BJ (cell line): ENCODE measurements at regions not wholly inside any gene's neighbourhood (a gene's known extent, or its start where the extent isn't known, plus 50 kb on each side); places are given as distances from the start of the nearest gene placed in this dataset.

ENCODE experiments used
- CTCF ChIA-PET: fragments of 350-600 bp; formaldehyde crosslinking; extraction: SDS; loops from one replicate; lab custom pipeline; 2021; ENCODE audit warnings: antibody characterized with exemption, inconsistent platforms; lab: Yijun Ruan, JAX
- POLR2A ChIA-PET: fragments of 300-600 bp; sonication (Branson Sonifier 250); formaldehyde crosslinking; extraction: SDS; loops from one replicate; lab custom pipeline; 2021; ENCODE audit warnings: antibody characterized with exemption; lab: Charles Lee
- DNase-seq: peaks from one replicate; pipeline ENCODE4 v3.0.0-alpha.2; 2011; ENCODE audit warnings: low read depth
- H3K27me3 ChIP-seq: 2 replicates; pipeline ENCODE4 v1.6.0; 2011; ENCODE audit warnings: low read length; ENCODE audit not compliant: control insufficient read depth, insufficient read depth
- H3K36me3 ChIP-seq: 2 replicates; pipeline ENCODE4 v1.5.1; 2011; ENCODE audit warnings: low read length; ENCODE audit not compliant: control insufficient read depth, insufficient read depth
- H3K4me3 ChIP-seq: 2 replicates; pipeline ENCODE4 v1.5.1; 2011; ENCODE audit warnings: low read depth, mild to moderate bottlenecking, control low read depth, low read length
- TF ChIP-seq, protein P1 (sequence below): IDR thresholded peaks from 2 replicates; pipeline ENCODE4 v1.5.1; 2011; ENCODE audit warnings: low read depth, mild to moderate bottlenecking, control low read depth, inconsistent platforms, low read length, moderate library complexity; ENCODE audit not compliant: insufficient read depth

DNA sequence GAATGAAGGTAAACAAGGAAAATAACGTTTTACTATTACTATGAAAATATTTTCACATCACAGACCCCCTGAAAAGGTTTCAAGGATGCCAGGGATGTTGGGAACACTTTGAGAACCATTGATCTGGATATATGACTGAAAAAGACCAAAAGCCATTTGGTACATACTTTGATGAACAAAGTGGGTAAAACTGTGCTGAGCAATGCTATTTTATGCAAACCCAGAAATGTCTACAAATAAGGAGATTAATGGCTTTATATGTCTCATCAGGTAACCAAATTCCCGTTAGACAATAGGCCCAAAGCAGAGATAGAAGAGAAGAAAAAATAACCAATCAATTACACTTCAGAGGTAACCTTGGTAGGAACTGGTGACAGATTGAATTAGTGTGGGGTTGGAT, 101.4 kb upstream of the CNKSR3 start:
- Histone ChIP-seq H3K4me3 (no peak overlapping the region), H3K36me3 (no peaks in the 10 kb centered on the region), H3K27me3 (no peaks in the 10 kb centered on the region)
- DNase-seq, result no peak
- POLR2A ChIA-PET, result no interaction called here
- CTCF ChIA-PET, result no interaction called here
- TF ChIP-seq, protein P1, sequence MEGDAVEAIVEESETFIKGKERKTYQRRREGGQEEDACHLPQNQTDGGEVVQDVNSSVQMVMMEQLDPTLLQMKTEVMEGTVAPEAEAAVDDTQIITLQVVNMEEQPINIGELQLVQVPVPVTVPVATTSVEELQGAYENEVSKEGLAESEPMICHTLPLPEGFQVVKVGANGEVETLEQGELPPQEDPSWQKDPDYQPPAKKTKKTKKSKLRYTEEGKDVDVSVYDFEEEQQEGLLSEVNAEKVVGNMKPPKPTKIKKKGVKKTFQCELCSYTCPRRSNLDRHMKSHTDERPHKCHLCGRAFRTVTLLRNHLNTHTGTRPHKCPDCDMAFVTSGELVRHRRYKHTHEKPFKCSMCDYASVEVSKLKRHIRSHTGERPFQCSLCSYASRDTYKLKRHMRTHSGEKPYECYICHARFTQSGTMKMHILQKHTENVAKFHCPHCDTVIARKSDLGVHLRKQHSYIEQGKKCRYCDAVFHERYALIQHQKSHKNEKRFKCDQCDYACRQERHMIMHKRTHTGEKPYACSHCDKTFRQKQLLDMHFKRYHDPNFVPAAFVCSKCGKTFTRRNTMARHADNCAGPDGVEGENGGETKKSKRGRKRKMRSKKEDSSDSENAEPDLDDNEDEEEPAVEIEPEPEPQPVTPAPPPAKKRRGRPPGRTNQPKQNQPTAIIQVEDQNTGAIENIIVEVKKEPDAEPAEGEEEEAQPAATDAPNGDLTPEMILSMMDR, result no peak

DNA sequence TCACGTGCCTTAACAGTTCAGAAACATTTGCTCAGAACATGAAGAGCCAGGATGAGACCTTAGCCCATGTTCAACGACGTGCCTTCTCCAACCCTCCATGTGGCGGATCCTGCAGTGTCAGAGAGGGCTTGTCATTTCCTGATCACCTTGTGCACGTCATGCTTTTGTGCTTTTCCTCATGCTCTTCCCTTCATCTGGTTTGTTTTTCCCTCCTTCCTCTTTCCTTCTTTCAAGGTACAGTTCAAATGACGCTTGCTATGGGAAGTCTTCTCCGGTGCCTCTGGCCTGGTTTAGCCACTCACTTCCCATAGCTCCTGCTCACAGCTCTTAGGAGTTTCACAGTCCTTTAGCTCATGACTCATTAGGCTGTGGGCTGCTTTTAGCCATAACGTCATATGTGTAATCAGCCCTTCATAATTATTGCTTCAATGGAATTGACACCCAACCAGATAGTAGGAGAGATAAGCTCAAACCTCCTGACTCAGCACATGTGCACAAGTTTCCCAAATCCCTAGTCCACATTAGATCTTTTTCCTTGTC, 102.7 kb upstream of the CNKSR3 start:
- Histone ChIP-seq H3K4me3 (no peak overlapping the region), H3K36me3 (no peaks in the 10 kb centered on the region), H3K27me3 (no peaks in the 10 kb centered on the region)
- ChIA-PET CTCF (no interaction called here), POLR2A (no interaction called here)
- TF ChIP-seq, protein P1, result no peak
- peak; percentile 50 for DNase-seq

DNA sequence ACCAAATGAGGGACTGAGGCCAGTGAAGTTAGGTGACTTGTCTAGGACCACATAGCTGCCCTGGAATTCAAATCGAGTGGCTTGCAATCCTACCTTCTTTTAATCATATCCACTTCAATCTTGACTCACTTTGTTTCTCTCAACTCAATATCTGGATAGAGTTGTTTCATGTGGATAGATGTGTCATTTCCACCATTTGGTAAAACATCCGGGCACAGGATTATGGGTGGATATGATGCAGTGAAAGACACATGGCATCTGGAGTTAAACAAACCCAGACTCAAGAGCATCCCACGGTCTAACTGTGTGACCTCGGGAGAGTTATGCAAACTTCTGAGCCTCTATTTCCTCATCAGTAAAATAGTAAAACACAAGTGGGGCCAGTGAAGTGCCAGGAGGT, 103.6 kb upstream of the CNKSR3 start:
- ChIA-PET POLR2A (no interaction called here), CTCF (no interaction called here)
- Histone ChIP-seq H3K27me3 (no peaks in the 10 kb centered on the region), H3K4me3 (no peak overlapping the region), H3K36me3 (no peaks in the 10 kb centered on the region)
- no peak for DNase-seq
- TF ChIP-seq, protein P1, result no peak

DNA sequence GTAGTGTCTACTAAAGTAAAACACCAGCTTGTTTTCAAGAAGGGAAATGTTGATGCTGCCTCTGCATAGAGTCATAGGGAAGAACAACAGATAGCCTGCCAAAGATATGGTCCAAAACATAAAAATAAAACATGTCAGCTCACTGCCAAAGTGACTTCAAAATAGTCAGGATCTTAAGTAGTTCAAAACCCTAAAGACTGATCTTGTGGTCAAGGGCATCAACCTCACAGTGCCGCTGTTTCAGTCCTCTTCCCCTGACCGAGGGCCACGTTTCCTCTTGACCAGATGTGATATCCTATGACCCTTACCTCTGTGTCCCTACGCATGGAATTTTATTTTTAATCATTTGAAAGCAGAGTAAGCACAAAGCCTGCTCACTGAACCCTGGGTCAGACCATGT, 104.2 kb upstream of the CNKSR3 start:
- H3K27me3 ChIP-seq, result no peaks in the 10 kb centered on the region
- ChIA-PET CTCF (no interaction called here), POLR2A (no interaction called here)
- H3K4me3 ChIP-seq, result no peak overlapping the region
- TF ChIP-seq, protein P1, result no peak
- no peak for DNase-seq
- no peaks in the 10 kb centered on the region for H3K36me3 ChIP-seq

DNA sequence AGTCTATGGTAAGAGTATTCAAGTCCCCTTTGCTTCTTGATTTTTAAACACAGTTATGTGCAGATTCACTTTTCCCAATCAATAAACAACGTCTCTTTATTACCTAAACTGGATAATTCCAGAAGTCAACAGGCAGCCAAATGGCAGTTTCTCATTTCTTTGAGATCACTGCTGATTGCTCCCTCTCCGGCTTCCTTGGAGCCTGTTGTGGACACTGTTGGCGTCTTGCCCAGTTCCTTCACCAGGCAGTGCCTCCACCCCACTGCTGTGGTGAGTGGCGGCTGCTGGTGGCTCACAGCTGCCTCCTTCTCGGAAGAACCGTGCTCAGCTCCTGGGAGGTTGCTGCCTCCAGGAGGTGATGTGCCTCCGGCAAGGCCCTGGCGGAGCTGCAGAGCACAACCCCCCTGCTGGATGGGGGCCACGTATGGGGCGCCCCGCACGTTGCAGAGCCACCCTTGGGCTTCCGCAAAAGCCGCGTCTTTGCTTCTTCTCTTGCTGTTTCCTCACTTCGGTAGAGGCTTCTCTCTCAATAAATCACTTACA, 105.1 kb upstream of the CNKSR3 start:
- H3K4me3 ChIP-seq, result no peak overlapping the region
- ChIA-PET POLR2A (no interaction called here), CTCF (no interaction called here)
- no peaks in the 10 kb centered on the region for H3K36me3 ChIP-seq
- DNase-seq, result no peak
- no peaks in the 10 kb centered on the region for H3K27me3 ChIP-seq
- TF ChIP-seq, protein P1, result no peak
